ENCODE measurements at regions not wholly inside any gene's neighbourhood (a gene's known extent, or its start where the extent isn't known, plus 50 kb on each side); places are given as distances from the start of the nearest gene placed in this dataset.

DNA sequence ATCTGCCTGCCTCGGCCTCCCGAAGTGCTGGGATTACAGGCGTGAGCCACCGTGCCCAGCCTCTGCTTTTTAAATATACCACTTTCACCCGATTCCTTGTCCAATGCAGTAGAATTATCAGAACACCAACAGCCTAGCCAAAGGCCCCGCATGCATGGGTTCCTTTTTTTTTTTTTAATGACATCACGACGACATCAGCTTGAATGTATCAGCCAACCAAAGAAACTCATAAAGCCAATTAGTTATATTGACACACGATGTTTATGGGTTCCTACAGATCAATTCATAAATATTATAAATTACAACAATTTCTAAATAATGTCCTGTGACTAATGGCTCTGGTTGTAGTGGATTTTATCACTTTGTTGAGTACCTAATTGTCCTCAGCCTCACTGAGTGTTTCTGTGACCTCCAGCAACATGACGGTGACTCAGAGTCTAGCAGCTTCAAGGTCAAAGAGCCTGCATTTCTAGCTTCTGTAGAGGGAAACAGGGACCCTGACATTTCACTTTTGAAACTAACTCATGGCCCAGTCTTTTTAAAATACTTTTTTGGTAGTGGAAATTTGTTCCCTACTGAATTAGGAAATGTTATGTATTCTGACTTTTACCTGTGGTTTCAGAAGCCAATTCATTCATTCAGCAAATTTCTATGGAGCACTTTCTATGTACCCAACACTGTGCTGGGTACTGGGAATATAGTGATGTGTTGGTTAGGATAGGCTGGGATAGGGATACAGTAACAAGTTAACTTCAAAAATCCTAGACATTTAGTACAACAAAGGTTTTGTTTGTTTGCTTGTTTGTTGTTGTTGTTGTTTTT is 144.1 kb downstream of the SUDS3 start:
- no peak overlapping the region for H2AFZ ChIP-seq (ENCODE audit: insufficient read depth, low read depth, low read length, poor library complexity, severe bottlenecking)
- peaks cover 0 to 1% (median 1%) of the 10 kb centered on the region in 3 donors for H3K27me3 Mint-ChIP-seq (ENCODE audit: low read depth in 3 of 3)
- WGBS (ENCODE audit: insufficient coverage) = 92% methylated on average over 6 of the region's 10 CpGs
- no peaks in the 10 kb centered on the region for H3K79me2 ChIP-seq (ENCODE audit: insufficient read depth, low read length)
- no peaks in the 10 kb centered on the region for H3K4me1 Mint-ChIP-seq
- H4K20me1 ChIP-seq (ENCODE audit: insufficient read depth, low read length) = no peaks in the 10 kb centered on the region
- H3K27ac ChIP-seq (ENCODE audit: low read depth in 1 of 2, low read length in 2 of 2) = no peak overlapping the region
- H3K4me3 ChIP-seq (replicated peaks in 1 of 3; ENCODE audit: low read depth in 2 of 3, low read length in 3 of 3) = no peak overlapping the region
- intact Hi-C loops (cut with micrococcal nuclease) = no loop called here
- H3K4me1 ChIP-seq (ENCODE audit: control insufficient read depth in 1 of 2, insufficient read depth in 2 of 2, low read length in 2 of 2) = no peaks in the 10 kb centered on the region
- H3K36me3 ChIP-seq (replicated peaks in 1 of 2; ENCODE audit: control insufficient read depth in 1 of 2, insufficient read depth in 2 of 2, low read length in 2 of 2) = no peaks in the 10 kb centered on the region
- no peak overlapping the region for H3K9ac ChIP-seq (ENCODE audit: insufficient read depth, low read length, poor library complexity, severe bottlenecking)
- no peaks in the 10 kb centered on the region for H3K9me3 ChIP-seq (replicated peaks in 1 of 2; ENCODE audit: control insufficient read depth in 1 of 2, insufficient read depth in 1 of 2, low read length in 2 of 2)
- H3K36me3 Mint-ChIP-seq = no peaks in the 10 kb centered on the region
- H3K4me3 Mint-ChIP-seq = no peak overlapping the region
- no peak for DNase-seq
- H3K27me3 ChIP-seq (ENCODE audit: control insufficient read depth in 2 of 2, insufficient read depth in 2 of 2, low read length in 2 of 2) = no peaks in the 10 kb centered on the region
- H3K27ac Mint-ChIP-seq = no peak overlapping the region
- TF ChIP-seq, protein P1, sequence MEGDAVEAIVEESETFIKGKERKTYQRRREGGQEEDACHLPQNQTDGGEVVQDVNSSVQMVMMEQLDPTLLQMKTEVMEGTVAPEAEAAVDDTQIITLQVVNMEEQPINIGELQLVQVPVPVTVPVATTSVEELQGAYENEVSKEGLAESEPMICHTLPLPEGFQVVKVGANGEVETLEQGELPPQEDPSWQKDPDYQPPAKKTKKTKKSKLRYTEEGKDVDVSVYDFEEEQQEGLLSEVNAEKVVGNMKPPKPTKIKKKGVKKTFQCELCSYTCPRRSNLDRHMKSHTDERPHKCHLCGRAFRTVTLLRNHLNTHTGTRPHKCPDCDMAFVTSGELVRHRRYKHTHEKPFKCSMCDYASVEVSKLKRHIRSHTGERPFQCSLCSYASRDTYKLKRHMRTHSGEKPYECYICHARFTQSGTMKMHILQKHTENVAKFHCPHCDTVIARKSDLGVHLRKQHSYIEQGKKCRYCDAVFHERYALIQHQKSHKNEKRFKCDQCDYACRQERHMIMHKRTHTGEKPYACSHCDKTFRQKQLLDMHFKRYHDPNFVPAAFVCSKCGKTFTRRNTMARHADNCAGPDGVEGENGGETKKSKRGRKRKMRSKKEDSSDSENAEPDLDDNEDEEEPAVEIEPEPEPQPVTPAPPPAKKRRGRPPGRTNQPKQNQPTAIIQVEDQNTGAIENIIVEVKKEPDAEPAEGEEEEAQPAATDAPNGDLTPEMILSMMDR (IDR thresholded peaks at IDR 0.05) = no peak
- no peak overlapping the region for H3K4me2 ChIP-seq (replicated peaks; ENCODE audit: extremely low read depth, low read length, poor library complexity, severe bottlenecking)
- H3K9me3 Mint-ChIP-seq = peaks cover 0 to 14% (median 7%) of the 10 kb centered on the region in 7 donors

- Mint-ChIP-seq H3K4me3 (no peak overlapping the region), H3K9me3 (peaks cover 0 to 12% (median 5%) of the 10 kb centered on the region in 7 donors), H3K27ac (no peak overlapping the region), H3K27me3 (ENCODE audit: low read depth in 3 of 3) (peaks cover 0 to 1% (median 0%) of the 10 kb centered on the region in 3 donors), H3K36me3 (no peaks in the 10 kb centered on the region), H3K4me1 (no peaks in the 10 kb centered on the region)
- H3K4me1 ChIP-seq (ENCODE audit: control insufficient read depth in 1 of 2, insufficient read depth in 2 of 2, low read length in 2 of 2) = no peaks in the 10 kb centered on the region
- WGBS (ENCODE audit: insufficient coverage) = 63% methylated on average over 1 of the region's 2 CpGs
- H3K4me3 ChIP-seq (replicated peaks in 1 of 3; ENCODE audit: low read depth in 2 of 3, low read length in 3 of 3) = no peak overlapping the region
- TF ChIP-seq, protein P1 (IDR thresholded peaks at IDR 0.05) = no peak
- H3K9me3 ChIP-seq (replicated peaks in 1 of 2; ENCODE audit: control insufficient read depth in 1 of 2, insufficient read depth in 1 of 2, low read length in 2 of 2) = no peaks in the 10 kb centered on the region
- H3K9ac ChIP-seq (ENCODE audit: insufficient read depth, low read length, poor library complexity, severe bottlenecking) = no peak overlapping the region
- DNase-seq = no peak
- no peaks in the 10 kb centered on the region for H3K79me2 ChIP-seq (ENCODE audit: insufficient read depth, low read length)
- H4K20me1 ChIP-seq (ENCODE audit: insufficient read depth, low read length) = no peaks in the 10 kb centered on the region
- H3K27me3 ChIP-seq (ENCODE audit: control insufficient read depth in 2 of 2, insufficient read depth in 2 of 2, low read length in 2 of 2) = no peaks in the 10 kb centered on the region
- intact Hi-C loops (cut with micrococcal nuclease) = no loop called here
- H3K27ac ChIP-seq (ENCODE audit: low read depth in 1 of 2, low read length in 2 of 2) = no peak overlapping the region
- H2AFZ ChIP-seq (ENCODE audit: insufficient read depth, low read depth, low read length, poor library complexity, severe bottlenecking) = no peak overlapping the region
- no peak overlapping the region for H3K4me2 ChIP-seq (replicated peaks; ENCODE audit: extremely low read depth, low read length, poor library complexity, severe bottlenecking)
- no peaks in the 10 kb centered on the region for H3K36me3 ChIP-seq (replicated peaks in 1 of 2; ENCODE audit: control insufficient read depth in 1 of 2, insufficient read depth in 2 of 2, low read length in 2 of 2)
Observed at GRCh38 chr12:118521036-118521370, 144.6 kb downstream of the SUDS3 start.
